ENCODE measurements at regions not wholly inside any gene's neighbourhood (a gene's known extent, or its start where the extent isn't known, plus 50 kb on each side); places are given as distances from the start of the nearest gene placed in this dataset.

- POLR2A ChIA-PET: no interaction called here
- peaks cover 0 to 3% of the 10 kb centered on the region in 2 experiments for H3K9me3 ChIP-seq (ENCODE audit: control insufficient read depth in 1 of 2, insufficient read depth in 1 of 2, low read length in 2 of 2)
These were observed 162.3 kb downstream of the C11orf87 start for GRCh38 chr11:109584001-109584972.

DNA sequence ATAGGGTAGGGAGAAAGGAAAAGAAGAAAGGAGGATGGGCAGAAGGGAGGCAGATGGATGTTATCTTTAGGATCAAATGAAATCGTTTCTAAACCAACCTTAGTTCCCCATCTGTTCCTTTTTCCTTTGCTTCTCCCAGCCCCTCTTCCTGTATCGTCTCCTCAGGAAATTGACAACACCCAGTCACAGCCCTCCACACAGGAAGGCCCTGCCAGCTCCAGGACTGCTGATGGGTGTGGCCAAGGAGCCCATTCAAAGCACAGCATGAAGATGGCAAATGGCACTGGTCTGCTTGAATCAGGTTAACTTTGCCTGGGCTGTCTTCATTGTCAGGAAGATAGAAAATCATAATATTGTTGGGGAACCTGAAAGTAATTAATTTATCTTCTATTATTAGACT is 164.8 kb downstream of the C11orf87 start:
- no peak overlapping the region for H3K27ac ChIP-seq (ENCODE audit: low read depth in 1 of 2, low read length in 2 of 2)
- no peaks in the 10 kb centered on the region for H3K27me3 ChIP-seq (ENCODE audit: control insufficient read depth in 1 of 2, insufficient read depth in 2 of 2, low read length in 2 of 2)
- H3K9me3 ChIP-seq (ENCODE audit: control insufficient read depth in 1 of 2, insufficient read depth in 1 of 2, low read length in 2 of 2): peaks cover 0 to 3% of the 10 kb centered on the region in 2 experiments
- Mint-ChIP-seq H3K9me3 (no peaks in the 10 kb centered on the region), H3K4me3 (no peak overlapping the region), H3K27ac (no peak overlapping the region), H3K36me3 (ENCODE audit: low read depth) (no peaks in the 10 kb centered on the region), H3K4me1 (ENCODE audit: low read depth) (no peaks in the 10 kb centered on the region), H3K27me3 (peaks cover 3% of the 10 kb centered on the region)
- no peaks in the 10 kb centered on the region for H3K36me3 ChIP-seq (ENCODE audit: insufficient read depth, low read length)
- no peaks in the 10 kb centered on the region for H3K4me1 ChIP-seq (ENCODE audit: insufficient read depth, low read length)
- no peak overlapping the region for H3K4me3 ChIP-seq (ENCODE audit: low read length)
- intact Hi-C loops (cut with DNase I, micrococcal nuclease): no loop called here
- ChIA-PET CTCF (no interaction called here), POLR2A (no interaction called here)
- TF ChIP-seq, protein P1, sequence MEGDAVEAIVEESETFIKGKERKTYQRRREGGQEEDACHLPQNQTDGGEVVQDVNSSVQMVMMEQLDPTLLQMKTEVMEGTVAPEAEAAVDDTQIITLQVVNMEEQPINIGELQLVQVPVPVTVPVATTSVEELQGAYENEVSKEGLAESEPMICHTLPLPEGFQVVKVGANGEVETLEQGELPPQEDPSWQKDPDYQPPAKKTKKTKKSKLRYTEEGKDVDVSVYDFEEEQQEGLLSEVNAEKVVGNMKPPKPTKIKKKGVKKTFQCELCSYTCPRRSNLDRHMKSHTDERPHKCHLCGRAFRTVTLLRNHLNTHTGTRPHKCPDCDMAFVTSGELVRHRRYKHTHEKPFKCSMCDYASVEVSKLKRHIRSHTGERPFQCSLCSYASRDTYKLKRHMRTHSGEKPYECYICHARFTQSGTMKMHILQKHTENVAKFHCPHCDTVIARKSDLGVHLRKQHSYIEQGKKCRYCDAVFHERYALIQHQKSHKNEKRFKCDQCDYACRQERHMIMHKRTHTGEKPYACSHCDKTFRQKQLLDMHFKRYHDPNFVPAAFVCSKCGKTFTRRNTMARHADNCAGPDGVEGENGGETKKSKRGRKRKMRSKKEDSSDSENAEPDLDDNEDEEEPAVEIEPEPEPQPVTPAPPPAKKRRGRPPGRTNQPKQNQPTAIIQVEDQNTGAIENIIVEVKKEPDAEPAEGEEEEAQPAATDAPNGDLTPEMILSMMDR (IDR thresholded peaks at IDR 0.05): no peak
- ATAC-seq (ENCODE audit: poor library complexity) (no peak), DNase-seq (no peak)

More at GRCh38 chr11:109584001-109584972, 162.3 kb downstream of the C11orf87 start:
- H3K27me3 ChIP-seq (ENCODE audit: control insufficient read depth in 1 of 2, insufficient read depth in 2 of 2, low read length in 2 of 2): no peaks in the 10 kb centered on the region
- Mint-ChIP-seq H3K4me3 (no peak overlapping the region), H3K27me3 (no peaks in the 10 kb centered on the region), H3K36me3 (ENCODE audit: low read depth) (no peaks in the 10 kb centered on the region), H3K27ac (no peak overlapping the region), H3K4me1 (ENCODE audit: low read depth) (no peaks in the 10 kb centered on the region), H3K9me3 (peaks cover 4% of the 10 kb centered on the region)
- no peak overlapping the region for H3K27ac ChIP-seq (ENCODE audit: low read depth in 1 of 2, low read length in 2 of 2)
- intact Hi-C loops (cut with DNase I, micrococcal nuclease): no loop called here
- CTCF ChIA-PET: no interaction called here
- TF ChIP-seq, protein P1 (IDR thresholded peaks at IDR 0.05): no peak
- H3K4me1 ChIP-seq (ENCODE audit: insufficient read depth, low read length): no peaks in the 10 kb centered on the region
- no peaks in the 10 kb centered on the region for H3K36me3 ChIP-seq (ENCODE audit: insufficient read depth, low read length)
- H3K4me3 ChIP-seq (ENCODE audit: low read length): no peak overlapping the region
- ATAC-seq (ENCODE audit: poor library complexity) (no peak), DNase-seq (no peak)

GRCh38 chr11:109590782-109591181 is 168.8 kb downstream of the C11orf87 start:
- POLR2A ChIA-PET: no interaction called here
- no peak overlapping the region for H3K27ac Mint-ChIP-seq
- no peak overlapping the region for H3K4me3 Mint-ChIP-seq
- no peaks in the 10 kb centered on the region for H3K27me3 ChIP-seq (ENCODE audit: control insufficient read depth in 1 of 2, insufficient read depth in 2 of 2, low read length in 2 of 2)
- no peaks in the 10 kb centered on the region for H3K36me3 ChIP-seq (ENCODE audit: insufficient read depth, low read length)
- H3K9me3 Mint-ChIP-seq: no peaks in the 10 kb centered on the region
- ATAC-seq (ENCODE audit: poor library complexity): no peak
- H3K27ac ChIP-seq (ENCODE audit: low read depth in 1 of 2, low read length in 2 of 2): no peak overlapping the region
- peaks cover 5% of the 10 kb centered on the region for H3K27me3 Mint-ChIP-seq
- H3K4me1 ChIP-seq (ENCODE audit: insufficient read depth, low read length): no peaks in the 10 kb centered on the region
- DNase-seq: no peak
- TF ChIP-seq, protein P1 (IDR thresholded peaks at IDR 0.05): no peak
- no peaks in the 10 kb centered on the region for H3K4me1 Mint-ChIP-seq (ENCODE audit: low read depth)
- intact Hi-C loops (cut with DNase I, micrococcal nuclease): no loop called here
- no peak overlapping the region for H3K4me3 ChIP-seq (ENCODE audit: low read length)
- peaks cover 0 to 3% of the 10 kb centered on the region in 2 experiments for H3K9me3 ChIP-seq (ENCODE audit: control insufficient read depth in 1 of 2, insufficient read depth in 1 of 2, low read length in 2 of 2)
- CTCF ChIA-PET: no interaction called here
- H3K36me3 Mint-ChIP-seq (ENCODE audit: low read depth): no peaks in the 10 kb centered on the region
